HL-60 (cell line): ENCODE measurements at regions not wholly inside any gene's neighbourhood (a gene's known extent, or its start where the extent isn't known, plus 50 kb on each side); places are given as distances from the start of the nearest gene placed in this dataset.

Experiments used
- POLR2AphosphoS5 ChIP-seq: IDR thresholded peaks from 2 replicates; pipeline ENCODE4 v1.6.1; 2012; ENCODE audit warnings: low read depth
- TF ChIP-seq, protein P1 (sequence below): IDR thresholded peaks from one replicate; pipeline ENCODE4 v1.5.1; 2011; ENCODE audit warnings: low read length, control low read depth, inconsistent platforms; ENCODE audit not compliant: insufficient read depth

DNA sequence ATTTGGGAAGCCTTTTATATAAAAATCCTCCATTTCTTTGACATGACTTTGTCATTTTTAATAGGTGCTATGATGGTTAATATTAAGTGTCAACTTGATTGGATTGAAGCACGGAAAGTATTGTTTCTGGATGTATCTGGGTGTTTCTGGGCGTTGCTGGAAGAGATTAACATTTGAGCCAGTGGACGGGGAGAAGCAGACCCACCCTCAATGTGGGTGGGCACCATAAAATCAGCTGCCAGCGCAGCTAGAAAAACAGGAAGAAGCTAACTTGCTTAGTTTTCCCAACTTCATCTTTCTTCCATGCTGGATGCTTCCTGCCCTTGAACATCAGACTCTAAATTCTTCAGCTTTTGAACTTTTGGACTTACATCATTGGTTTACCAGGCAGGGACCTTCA lies 1003.0 kb downstream of the SORCS3 start:
- TF ChIP-seq, protein P1, sequence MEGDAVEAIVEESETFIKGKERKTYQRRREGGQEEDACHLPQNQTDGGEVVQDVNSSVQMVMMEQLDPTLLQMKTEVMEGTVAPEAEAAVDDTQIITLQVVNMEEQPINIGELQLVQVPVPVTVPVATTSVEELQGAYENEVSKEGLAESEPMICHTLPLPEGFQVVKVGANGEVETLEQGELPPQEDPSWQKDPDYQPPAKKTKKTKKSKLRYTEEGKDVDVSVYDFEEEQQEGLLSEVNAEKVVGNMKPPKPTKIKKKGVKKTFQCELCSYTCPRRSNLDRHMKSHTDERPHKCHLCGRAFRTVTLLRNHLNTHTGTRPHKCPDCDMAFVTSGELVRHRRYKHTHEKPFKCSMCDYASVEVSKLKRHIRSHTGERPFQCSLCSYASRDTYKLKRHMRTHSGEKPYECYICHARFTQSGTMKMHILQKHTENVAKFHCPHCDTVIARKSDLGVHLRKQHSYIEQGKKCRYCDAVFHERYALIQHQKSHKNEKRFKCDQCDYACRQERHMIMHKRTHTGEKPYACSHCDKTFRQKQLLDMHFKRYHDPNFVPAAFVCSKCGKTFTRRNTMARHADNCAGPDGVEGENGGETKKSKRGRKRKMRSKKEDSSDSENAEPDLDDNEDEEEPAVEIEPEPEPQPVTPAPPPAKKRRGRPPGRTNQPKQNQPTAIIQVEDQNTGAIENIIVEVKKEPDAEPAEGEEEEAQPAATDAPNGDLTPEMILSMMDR, result no peak
- TF ChIP-seq POLR2AphosphoS5, result no peak
